Neural cell (in vitro differentiated cells): ENCODE measurements at regions not wholly inside any gene's neighbourhood (a gene's known extent, or its start where the extent isn't known, plus 50 kb on each side); places are given as distances from the start of the nearest gene placed in this dataset.

Experiments used
- CTCF ChIP-seq: fragments of 450-650 bp; IDR thresholded peaks from 2 replicates; pipeline ENCODE4 v1.5.1; 2014; ENCODE audit warnings: antibody characterized with exemption, mild to moderate bottlenecking, moderate library complexity; ENCODE audit not compliant: poor library complexity, severe bottlenecking
- EP300 ChIP-seq: fragments of 450-650 bp; conservative IDR thresholded peaks from 2 replicates; pipeline ENCODE4 v1.6.1; 2014; ENCODE audit warnings: antibody characterized with exemption, mild to moderate bottlenecking, moderate library complexity; ENCODE audit not compliant: poor library complexity, severe bottlenecking
- EZH2 ChIP-seq: fragments of 200-600, 300-800 bp; shearing (Covaris generic), sonication (generic); IDR thresholded peaks from 2 replicates; pipeline ENCODE4 v1.6.1; 2014; ENCODE audit warnings: antibody characterized with exemption, low read length, borderline replicate concordance, mild to moderate bottlenecking; ENCODE audit not compliant: insufficient read depth, poor library complexity, severe bottlenecking
- MXI1 ChIP-seq: fragments of 450-650 bp; conservative IDR thresholded peaks from 2 replicates; pipeline ENCODE4 v1.6.1; 2014; ENCODE audit warnings: antibody characterized with exemption, mild to moderate bottlenecking; ENCODE audit not compliant: poor library complexity, severe bottlenecking
- RAD21 ChIP-seq: fragments of 450-650 bp; conservative IDR thresholded peaks from 2 replicates; pipeline ENCODE4 v1.6.1; 2014; ENCODE audit warnings: antibody characterized with exemption, mild to moderate bottlenecking, moderate library complexity
- SMC3 ChIP-seq: fragments of 450-650 bp; conservative IDR thresholded peaks from 2 replicates; pipeline ENCODE4 v1.6.1; 2014; ENCODE audit warnings: antibody characterized with exemption, mild to moderate bottlenecking, moderate library complexity; ENCODE audit not compliant: poor library complexity

- TF ChIP-seq RAD21 (no peak), CTCF (no peak), MXI1 (no peak), EP300 (no peak), SMC3 (no peak), EZH2 (no peak)
Measured at GRCh38 chr13:74774264-74774663, 640.1 kb upstream of the KLF12 start.
